Endodermal cell (in vitro differentiated cells): ENCODE measurements at regions not wholly inside any gene's neighbourhood (a gene's known extent, or its start where the extent isn't known, plus 50 kb on each side); places are given as distances from the start of the nearest gene placed in this dataset.

Experiments used
- DNase-seq: peaks from one replicate; pipeline ENCODE4 v3.0.0-alpha.2; 2017
- H3K27ac ChIP-seq: 2 replicates; pipeline ENCODE4 v1.5.1; 2013; ENCODE audit warnings: mild to moderate bottlenecking, low read depth, low read length, moderate library complexity
- H3K27me3 ChIP-seq: 2 replicates; pipeline ENCODE4 v1.6.1; 2013; ENCODE audit warnings: mild to moderate bottlenecking, low read length, moderate library complexity; ENCODE audit not compliant: insufficient read depth, control insufficient read depth, poor library complexity, severe bottlenecking
- H3K36me3 ChIP-seq: 2 replicates; pipeline ENCODE4 v1.7.0; 2013; ENCODE audit warnings: mild to moderate bottlenecking, low read length, moderate library complexity; ENCODE audit not compliant: control insufficient read depth, insufficient read depth
- H3K4me1 ChIP-seq: one replicate; pipeline ENCODE4 v1.7.0; 2013; ENCODE audit warnings: low read length; ENCODE audit not compliant: control insufficient read depth, insufficient read depth
- H3K4me3 ChIP-seq: 2 replicates; pipeline ENCODE4 v1.5.1; 2013; ENCODE audit warnings: mild to moderate bottlenecking, low read length, moderate library complexity
- H3K9ac ChIP-seq: 2 replicates; pipeline ENCODE4 v1.6.1; 2013; ENCODE audit warnings: mild to moderate bottlenecking, low read length, moderate library complexity; ENCODE audit not compliant: poor library complexity, severe bottlenecking; ENCODE audit errors: extremely low read depth
- H3K9me3 ChIP-seq: 2 replicates; pipeline ENCODE4 v1.6.1; 2013; ENCODE audit warnings: mild to moderate bottlenecking, low read length, moderate library complexity; ENCODE audit not compliant: control insufficient read depth
- H3K27ac Mint-ChIP-seq: 2 replicates; pipeline ENCODE4 v1.8.0; 2020; ENCODE audit warnings: mixed read lengths
- H3K27me3 Mint-ChIP-seq: 2 replicates; pipeline ENCODE4 v1.8.0; 2021; ENCODE audit warnings: mild to moderate bottlenecking, mixed read lengths; ENCODE audit not compliant: insufficient read depth
- H3K36me3 Mint-ChIP-seq: 2 replicates; pipeline ENCODE4 v1.8.0; 2020; ENCODE audit warnings: low read depth, mixed read lengths
- H3K4me1 Mint-ChIP-seq: 2 replicates; pipeline ENCODE4 v1.8.0; 2020; ENCODE audit warnings: mixed read lengths
- H3K4me3 Mint-ChIP-seq: 2 replicates; pipeline ENCODE4 v1.8.0; 2020; ENCODE audit warnings: mild to moderate bottlenecking, moderate library complexity, mixed read lengths
- H3K9me3 Mint-ChIP-seq: 2 replicates; pipeline ENCODE4 v1.8.0; 2020; ENCODE audit warnings: mild to moderate bottlenecking, mixed read lengths
- WGBS, 2 experiments: methylation state at CpG; one replicate each; pipeline versions ENCODE4 v1.1.5 to v1.1.7; 2013; ENCODE audit warnings: missing lambda C conversion rate in 2 of 2, mixed read lengths in 1 of 2; ENCODE audit not compliant: insufficient coverage in 1 of 2, insufficient read length in 1 of 2; 5-methylcytosine and 5-hydroxymethylcytosine counted together
- TF ChIP-seq, protein P1 (sequence below): fragments of 200-600 bp; sonication (generic); conservative IDR thresholded peaks from 2 replicates; pipeline ENCODE4 v1.5.0; 2021; ENCODE audit warnings: antibody characterized with exemption, mild to moderate bottlenecking

DNA sequence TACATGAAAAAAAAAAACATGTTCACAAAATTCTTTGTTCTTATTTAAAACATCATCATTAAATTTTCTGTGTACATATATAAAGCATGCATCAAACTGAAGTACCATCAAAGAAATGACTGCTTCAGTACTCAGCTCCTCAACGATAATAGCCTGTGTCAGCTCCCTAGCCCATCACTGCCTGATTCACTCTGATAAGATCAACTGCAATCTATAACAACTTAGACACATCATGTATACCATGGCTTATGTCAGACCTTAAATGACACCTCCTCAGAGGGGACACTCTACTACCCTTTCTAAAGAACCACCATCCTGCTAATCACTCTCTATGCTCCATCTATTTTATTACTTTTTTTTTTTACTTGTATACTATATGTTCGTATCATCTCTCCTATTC lies 200.5 kb upstream of the TLE4 start:
- Mint-ChIP-seq H3K27me3 (no peaks in the 10 kb centered on the region), H3K4me3 (no peak overlapping the region), H3K36me3 (no peaks in the 10 kb centered on the region), H3K27ac (no peak overlapping the region), H3K4me1 (no peaks in the 10 kb centered on the region), H3K9me3 (no peaks in the 10 kb centered on the region)
- Histone ChIP-seq H3K4me3 (no peak overlapping the region), H3K27me3 (no peaks in the 10 kb centered on the region), H3K27ac (no peak overlapping the region), H3K36me3 (no peaks in the 10 kb centered on the region), H3K4me1 (no peaks in the 10 kb centered on the region), H3K9ac (no peak overlapping the region), H3K9me3 (no peaks in the 10 kb centered on the region)
- 91 to 100% methylated on average over 1 of the region's 2 CpGs for WGBS, 2 experiments
- DNase-seq = no peak
- TF ChIP-seq, protein P1, sequence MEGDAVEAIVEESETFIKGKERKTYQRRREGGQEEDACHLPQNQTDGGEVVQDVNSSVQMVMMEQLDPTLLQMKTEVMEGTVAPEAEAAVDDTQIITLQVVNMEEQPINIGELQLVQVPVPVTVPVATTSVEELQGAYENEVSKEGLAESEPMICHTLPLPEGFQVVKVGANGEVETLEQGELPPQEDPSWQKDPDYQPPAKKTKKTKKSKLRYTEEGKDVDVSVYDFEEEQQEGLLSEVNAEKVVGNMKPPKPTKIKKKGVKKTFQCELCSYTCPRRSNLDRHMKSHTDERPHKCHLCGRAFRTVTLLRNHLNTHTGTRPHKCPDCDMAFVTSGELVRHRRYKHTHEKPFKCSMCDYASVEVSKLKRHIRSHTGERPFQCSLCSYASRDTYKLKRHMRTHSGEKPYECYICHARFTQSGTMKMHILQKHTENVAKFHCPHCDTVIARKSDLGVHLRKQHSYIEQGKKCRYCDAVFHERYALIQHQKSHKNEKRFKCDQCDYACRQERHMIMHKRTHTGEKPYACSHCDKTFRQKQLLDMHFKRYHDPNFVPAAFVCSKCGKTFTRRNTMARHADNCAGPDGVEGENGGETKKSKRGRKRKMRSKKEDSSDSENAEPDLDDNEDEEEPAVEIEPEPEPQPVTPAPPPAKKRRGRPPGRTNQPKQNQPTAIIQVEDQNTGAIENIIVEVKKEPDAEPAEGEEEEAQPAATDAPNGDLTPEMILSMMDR = no peak

- Mint-ChIP-seq H3K36me3 (no peaks in the 10 kb centered on the region), H3K27me3 (no peaks in the 10 kb centered on the region), H3K4me1 (no peaks in the 10 kb centered on the region), H3K4me3 (no peak overlapping the region), H3K9me3 (no peaks in the 10 kb centered on the region), H3K27ac (no peak overlapping the region)
- no peak overlapping the region for H3K4me3 ChIP-seq
- no peaks in the 10 kb centered on the region for H3K4me1 ChIP-seq
- H3K27me3 ChIP-seq = no peaks in the 10 kb centered on the region
- no peaks in the 10 kb centered on the region for H3K36me3 ChIP-seq
- H3K27ac ChIP-seq = no peak overlapping the region
- H3K9ac ChIP-seq = no peak overlapping the region
- no peaks in the 10 kb centered on the region for H3K9me3 ChIP-seq
- DNase-seq = no peak
- TF ChIP-seq, protein P1 = no peak
- WGBS, 2 experiments = 83% methylated on average over 1 of the region's 1 CpG; no CpG with 5 or more reads in 1 of the 2 experiments
Observed at GRCh38 chr9:79371948-79372555, 199.7 kb upstream of the TLE4 start.

- H3K27me3 Mint-ChIP-seq = no peaks in the 10 kb centered on the region
- 85 to 89% methylated on average over 2 to 5 of the region's 5 CpGs for WGBS, 2 experiments
- no peak overlapping the region for H3K4me3 ChIP-seq
- peaks cover 6% of the 10 kb centered on the region for H3K9me3 Mint-ChIP-seq
- H3K27me3 ChIP-seq = no peaks in the 10 kb centered on the region
- H3K4me1 Mint-ChIP-seq = peaks cover 4% of the 10 kb centered on the region
- no peak overlapping the region for H3K27ac ChIP-seq
- H3K27ac Mint-ChIP-seq = no peak overlapping the region
- peaks cover 10% of the 10 kb centered on the region for H3K9me3 ChIP-seq
- no peaks in the 10 kb centered on the region for H3K36me3 Mint-ChIP-seq
- H3K36me3 ChIP-seq = no peaks in the 10 kb centered on the region
- DNase-seq = no peak
- TF ChIP-seq, protein P1 = no peak
- no peaks in the 10 kb centered on the region for H3K4me1 ChIP-seq
- no peak overlapping the region for H3K9ac ChIP-seq
- H3K4me3 Mint-ChIP-seq = no peak overlapping the region
Observed at GRCh38 chr9:79377339-79377855, 194.4 kb upstream of the TLE4 start.
